Neural cell (in vitro differentiated cells): ENCODE measurements at regions not wholly inside any gene's neighbourhood (a gene's known extent, or its start where the extent isn't known, plus 50 kb on each side); places are given as distances from the start of the nearest gene placed in this dataset.
"Not testable (repeated sequence)": the region's sequence is repeated elsewhere in the genome, so short reads cannot be mapped to it uniquely, and the experiment has no call there.

ENCODE experiments used
- H2AFZ ChIP-seq: fragments of 200-600, 300-800 bp; sonication (generic), shearing (Covaris generic); 2 replicates; pipeline ENCODE4 v1.6.0; 2014; ENCODE audit warnings: low read depth, mild to moderate bottlenecking, antibody characterized with exemption, low read length, moderate library complexity
- H3F3A ChIP-seq: fragments of 200-600 bp; shearing (Covaris generic); 2 replicates; pipeline ENCODE4 v1.6.1; 2016; ENCODE audit warnings: mild to moderate bottlenecking, moderate library complexity, mixed read lengths, antibody characterized with exemption, low read length; ENCODE audit not compliant: insufficient read depth, poor library complexity, severe bottlenecking
- H3K27ac ChIP-seq: fragments of 200-600, 300-800 bp; sonication (generic), shearing (Covaris generic); 2 replicates; pipeline ENCODE4 v1.5.1; 2014; ENCODE audit warnings: mild to moderate bottlenecking, low read length, moderate library complexity
- H3K27me3 ChIP-seq: fragments of 300-800, 200-600 bp; sonication (generic), shearing (Covaris generic); 2 replicates; pipeline ENCODE4 v1.6.0; 2014; ENCODE audit warnings: mild to moderate bottlenecking, low read depth, low read length, moderate library complexity; ENCODE audit not compliant: insufficient read depth
- H3K36me3 ChIP-seq: fragments of 300-800, 200-600 bp; sonication (generic), shearing (Covaris generic); 2 replicates; pipeline ENCODE4 v1.5.1; 2014; ENCODE audit warnings: mild to moderate bottlenecking, antibody characterized with exemption, low read length, moderate library complexity; ENCODE audit not compliant: insufficient read depth
- H3K4me2 ChIP-seq: fragments of 300-800, 200-600 bp; sonication (generic), shearing (Covaris generic); 2 replicates; pipeline ENCODE4 v1.6.0; 2014; ENCODE audit warnings: mild to moderate bottlenecking, low read length
- H3K4me3 ChIP-seq: fragments of 300-800, 200-600 bp; sonication (generic), shearing (Covaris generic); 2 replicates; pipeline ENCODE4 v1.5.1; 2014; ENCODE audit warnings: mild to moderate bottlenecking, low read length, moderate library complexity
- H3K79me2 ChIP-seq: fragments of 200-600 bp; shearing (Covaris generic); replicated peaks from 2 replicates; pipeline ENCODE4 v1.6.0; 2014; ENCODE audit warnings: mild to moderate bottlenecking, low read length, moderate library complexity; ENCODE audit not compliant: insufficient read depth
- H3K9ac ChIP-seq: fragments of 300-800, 200-600 bp; sonication (generic), shearing (Covaris generic); 2 replicates; pipeline ENCODE4 v1.6.1; 2016; ENCODE audit warnings: mild to moderate bottlenecking, low read length, mixed read lengths
- H3K9me2 ChIP-seq: fragments of 200-600 bp; shearing (Covaris generic); 2 replicates; pipeline ENCODE4 v1.6.1; 2016; ENCODE audit warnings: mild to moderate bottlenecking, low read length, mixed read lengths; ENCODE audit not compliant: insufficient read depth
- H3K9me3 ChIP-seq: fragments of 200-600, 300-800 bp; sonication (generic), shearing (Covaris generic); 2 replicates; pipeline ENCODE4 v1.6.1; 2016; ENCODE audit warnings: mild to moderate bottlenecking, mixed run types, low read length, moderate library complexity, mixed read lengths
- H4K20me1 ChIP-seq: fragments of 200-600 bp; shearing (Covaris generic); 2 replicates; pipeline ENCODE4 v1.6.1; 2016; ENCODE audit warnings: mild to moderate bottlenecking, mixed run types; ENCODE audit not compliant: insufficient read depth
- CTCF ChIP-seq: fragments of 450-650 bp; IDR thresholded peaks from 2 replicates; pipeline ENCODE4 v1.5.1; 2014; ENCODE audit warnings: antibody characterized with exemption, mild to moderate bottlenecking, moderate library complexity; ENCODE audit not compliant: poor library complexity, severe bottlenecking
- EP300 ChIP-seq: fragments of 450-650 bp; conservative IDR thresholded peaks from 2 replicates; pipeline ENCODE4 v1.6.1; 2014; ENCODE audit warnings: antibody characterized with exemption, mild to moderate bottlenecking, moderate library complexity; ENCODE audit not compliant: poor library complexity, severe bottlenecking
- EZH2 ChIP-seq: fragments of 200-600, 300-800 bp; shearing (Covaris generic), sonication (generic); IDR thresholded peaks from 2 replicates; pipeline ENCODE4 v1.6.1; 2014; ENCODE audit warnings: antibody characterized with exemption, low read length, borderline replicate concordance, mild to moderate bottlenecking; ENCODE audit not compliant: insufficient read depth, poor library complexity, severe bottlenecking
- MXI1 ChIP-seq: fragments of 450-650 bp; conservative IDR thresholded peaks from 2 replicates; pipeline ENCODE4 v1.6.1; 2014; ENCODE audit warnings: antibody characterized with exemption, mild to moderate bottlenecking; ENCODE audit not compliant: poor library complexity, severe bottlenecking
- POLR2AphosphoS5 ChIP-seq: IDR thresholded peaks from 2 replicates; pipeline ENCODE4 v1.6.1; 2012
- RAD21 ChIP-seq: fragments of 450-650 bp; conservative IDR thresholded peaks from 2 replicates; pipeline ENCODE4 v1.6.1; 2014; ENCODE audit warnings: antibody characterized with exemption, mild to moderate bottlenecking, moderate library complexity
- REST ChIP-seq: IDR thresholded peaks from 2 replicates; pipeline ENCODE4 v1.6.1; 2012; ENCODE audit warnings: borderline replicate concordance
- SMC3 ChIP-seq: fragments of 450-650 bp; conservative IDR thresholded peaks from 2 replicates; pipeline ENCODE4 v1.6.1; 2014; ENCODE audit warnings: antibody characterized with exemption, mild to moderate bottlenecking, moderate library complexity; ENCODE audit not compliant: poor library complexity
- TAF1 ChIP-seq: IDR thresholded peaks from 2 replicates; pipeline ENCODE4 v1.6.1; 2012; ENCODE audit warnings: low read depth

GRCh38 chr22:48299124-48299523 lies 1528.5 kb downstream of the BRD1 start:
- Histone ChIP-seq H4K20me1 (no peaks in the 10 kb centered on the region), H3K9ac (no peak overlapping the region), H3K4me3 (no peak overlapping the region), H3K27me3 (no peaks in the 10 kb centered on the region), H2AFZ (no peak overlapping the region), H3F3A (no peaks in the 10 kb centered on the region), H3K36me3 (no peaks in the 10 kb centered on the region), H3K4me2 (no peak overlapping the region), H3K27ac (no peak overlapping the region), H3K9me2 (no peaks in the 10 kb centered on the region), H3K79me2 (no peaks in the 10 kb centered on the region), H3K9me3 (no peaks in the 10 kb centered on the region)
- TF ChIP-seq TAF1 = no peak
- no peak for TF ChIP-seq REST
- no peak for TF ChIP-seq EP300
- no peak for TF ChIP-seq MXI1
- no peak for TF ChIP-seq RAD21
- no peak for TF ChIP-seq EZH2
- TF ChIP-seq SMC3 = no peak
- no peak for TF ChIP-seq POLR2AphosphoS5
- no peak for TF ChIP-seq CTCF

GRCh38 chr22:48297296-48297695 lies 1530.4 kb downstream of the BRD1 start:
- Histone ChIP-seq H3K9me3 (no peaks in the 10 kb centered on the region), H3K27ac (no peak overlapping the region), H3K9ac (no peak overlapping the region), H4K20me1 (no peaks in the 10 kb centered on the region), H2AFZ (no peak overlapping the region), H3F3A (no peaks in the 10 kb centered on the region), H3K27me3 (no peaks in the 10 kb centered on the region), H3K36me3 (no peaks in the 10 kb centered on the region), H3K4me3 (no peak overlapping the region), H3K9me2 (no peaks in the 10 kb centered on the region), H3K79me2 (no peaks in the 10 kb centered on the region), H3K4me2 (no peak overlapping the region)
- no peak for TF ChIP-seq SMC3

- H3K4me2 ChIP-seq, H4K20me1 ChIP-seq, H3K9me2 ChIP-seq, H3F3A ChIP-seq, H3K9ac ChIP-seq, H3K9me3 ChIP-seq, H3K27ac ChIP-seq, H3K36me3 ChIP-seq, H3K27me3 ChIP-seq, H2AFZ ChIP-seq, H3K4me3 ChIP-seq, H3K79me2 ChIP-seq: not testable (repeated sequence)
Measured at GRCh38 chr22:48289954-48290353, 1527.5 kb downstream of the TBC1D22A start.
